Sigmoid colon (tissue), 4 donors: ENCODE measurements at regions not wholly inside any gene's neighbourhood (a gene's known extent, or its start where the extent isn't known, plus 50 kb on each side); places are given as distances from the start of the nearest gene placed in this dataset.

Source experiments
- CTCF ChIP-seq, 4 experiments: fragments of 450-650 bp in 3 of 4; fragments of 200-600 bp in 1 of 4; IDR thresholded peaks; one replicate each; pipeline ENCODE4 v1.5.1; 2016 to 2019; ENCODE audit warnings: antibody characterized with exemption in 4 of 4, mild to moderate bottlenecking in 3 of 4, moderate library complexity in 2 of 4
- EP300 ChIP-seq, 4 donors: sonication (generic); formaldehyde crosslinking; IDR thresholded peaks; one replicate each; pipeline ENCODE4 v1.6.1; 2017; ENCODE audit warnings: antibody characterized with exemption in 4 of 4
- POLR2A ChIP-seq, 2 donors: fragments of 450-650 bp; IDR thresholded peaks; one replicate each; pipeline ENCODE4 v1.6.1; 2016; ENCODE audit warnings: antibody characterized with exemption in 2 of 2, mild to moderate bottlenecking in 2 of 2, moderate library complexity in 2 of 2
- POLR2AphosphoS5 ChIP-seq, 4 donors: sonication (generic); formaldehyde crosslinking; IDR thresholded peaks; one replicate each; pipeline ENCODE4 v1.6.1; 2017; ENCODE audit warnings: antibody characterized with exemption in 4 of 4

- TF ChIP-seq POLR2A (IDR thresholded peaks at IDR 0.05) (no peak), CTCF (IDR thresholded peaks at IDR 0.05) (no peak), POLR2AphosphoS5 (IDR thresholded peaks at IDR 0.05) (no peak), EP300 (IDR thresholded peaks at IDR 0.05) (no peak)
Measured at GRCh38 chr6:80642452-80642851, 536.0 kb downstream of the BCKDHB start.
